Tibial nerve (tissue), 4 donors: ENCODE measurements at regions not wholly inside any gene's neighbourhood (a gene's known extent, or its start where the extent isn't known, plus 50 kb on each side); places are given as distances from the start of the nearest gene placed in this dataset.

Source experiments
- DNase-seq, 2 donors: peaks; one replicate each; pipeline ENCODE4 v3.0.0-alpha.2; 2019; ENCODE audit warnings: low spot score in 2 of 2
- H3K27ac ChIP-seq, 4 donors: fragments of 200-600 bp; sonication (generic) in 3 of 4; one replicate each; pipeline ENCODE4 v1.5.1; 2017 to 2019; ENCODE audit warnings: mild to moderate bottlenecking in 1 of 4
- H3K27me3 ChIP-seq, 2 donors: fragments of 200-600 bp; sonication (generic) in 1 of 2; one replicate each; pipeline versions ENCODE4 v1.5.1 to v1.6.0; 2017 to 2019
- H3K36me3 ChIP-seq, 3 donors: fragments of 200-600 bp; sonication (generic); one replicate each; pipeline ENCODE4 v1.5.1; 2018 to 2019
- H3K4me1 ChIP-seq, 4 donors: fragments of 200-600 bp; sonication (generic) in 3 of 4; one replicate each; pipeline ENCODE4 v1.5.1; 2017 to 2019
- H3K4me3 ChIP-seq, 4 donors: fragments of 200-600 bp; sonication (generic) in 3 of 4; one replicate each; pipeline ENCODE4 v1.5.1; 2017 to 2019; ENCODE audit warnings: mild to moderate bottlenecking in 1 of 4, moderate library complexity in 1 of 4
- H3K9me3 ChIP-seq, 4 donors: fragments of 200-600 bp; sonication (generic) in 3 of 4; one replicate each; pipeline ENCODE4 v1.5.1; 2017 to 2019
- EP300 ChIP-seq, 2 donors: sonication (generic); formaldehyde crosslinking; IDR thresholded peaks; one replicate each; pipeline ENCODE4 v1.6.1; 2017; ENCODE audit warnings: antibody characterized with exemption in 2 of 2, mild to moderate bottlenecking in 1 of 2
- POLR2A ChIP-seq, 2 donors: fragments of 450-650 bp; IDR thresholded peaks; one replicate each; pipeline ENCODE4 v1.6.1; 2017; ENCODE audit warnings: antibody characterized with exemption in 2 of 2, mild to moderate bottlenecking in 2 of 2, moderate library complexity in 2 of 2
- WGBS, 2 donors: methylation state at CpG; one replicate each; pipeline ENCODE4 v1.1.5; 2018; 5-methylcytosine and 5-hydroxymethylcytosine counted together
- TF ChIP-seq, protein P1 (sequence below), 5 experiments: fragments of 200-600 bp in 3 of 5; fragments of 450-650 bp in 2 of 5; sonication (generic) in 3 of 5; IDR thresholded peaks; one replicate each; pipeline ENCODE4 v1.5.1; 2016 to 2019; ENCODE audit warnings: antibody characterized with exemption in 5 of 5, mild to moderate bottlenecking in 3 of 5, moderate library complexity in 2 of 5

GRCh38 chr3:104461431-104461830 is 905.3 kb upstream of the ALCAM start:
- Histone ChIP-seq H3K36me3 (no peaks in the 10 kb centered on the region), H3K4me3 (no peak overlapping the region), H3K27ac (no peak overlapping the region), H3K9me3 (no peaks in the 10 kb centered on the region), H3K4me1 (peaks cover 0 to 15% (median 2%) of the 10 kb centered on the region in 4 donors), H3K27me3 (no peaks in the 10 kb centered on the region)
- TF ChIP-seq, protein P1, sequence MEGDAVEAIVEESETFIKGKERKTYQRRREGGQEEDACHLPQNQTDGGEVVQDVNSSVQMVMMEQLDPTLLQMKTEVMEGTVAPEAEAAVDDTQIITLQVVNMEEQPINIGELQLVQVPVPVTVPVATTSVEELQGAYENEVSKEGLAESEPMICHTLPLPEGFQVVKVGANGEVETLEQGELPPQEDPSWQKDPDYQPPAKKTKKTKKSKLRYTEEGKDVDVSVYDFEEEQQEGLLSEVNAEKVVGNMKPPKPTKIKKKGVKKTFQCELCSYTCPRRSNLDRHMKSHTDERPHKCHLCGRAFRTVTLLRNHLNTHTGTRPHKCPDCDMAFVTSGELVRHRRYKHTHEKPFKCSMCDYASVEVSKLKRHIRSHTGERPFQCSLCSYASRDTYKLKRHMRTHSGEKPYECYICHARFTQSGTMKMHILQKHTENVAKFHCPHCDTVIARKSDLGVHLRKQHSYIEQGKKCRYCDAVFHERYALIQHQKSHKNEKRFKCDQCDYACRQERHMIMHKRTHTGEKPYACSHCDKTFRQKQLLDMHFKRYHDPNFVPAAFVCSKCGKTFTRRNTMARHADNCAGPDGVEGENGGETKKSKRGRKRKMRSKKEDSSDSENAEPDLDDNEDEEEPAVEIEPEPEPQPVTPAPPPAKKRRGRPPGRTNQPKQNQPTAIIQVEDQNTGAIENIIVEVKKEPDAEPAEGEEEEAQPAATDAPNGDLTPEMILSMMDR (IDR thresholded peaks at IDR 0.05), result no peak
- TF ChIP-seq POLR2A (IDR thresholded peaks at IDR 0.05) (no peak), EP300 (IDR thresholded peaks at IDR 0.05) (no peak)
- no peak for DNase-seq
- WGBS, 2 donors, result 89 to 90% methylated on average over 1 of the region's 1 CpG

- no peaks in the 10 kb centered on the region for H3K27me3 ChIP-seq
- H3K36me3 ChIP-seq, result no peaks in the 10 kb centered on the region
- no peak overlapping the region for H3K4me3 ChIP-seq
- DNase-seq, result no peak
- WGBS, 2 donors, result 79 to 80% methylated on average over 3 of the region's 3 CpGs
- H3K27ac ChIP-seq, result no peak overlapping the region
- no peak for TF ChIP-seq EP300 (IDR thresholded peaks at IDR 0.05)
- no peak for TF ChIP-seq POLR2A (IDR thresholded peaks at IDR 0.05)
- H3K4me1 ChIP-seq, result no peaks in the 10 kb centered on the region
- peaks cover 0 to 30% (median 0%) of the 10 kb centered on the region in 4 donors for H3K9me3 ChIP-seq
These were observed 894.5 kb upstream of the ALCAM start for GRCh38 chr3:104472221-104472620.

GRCh38 chr3:104474011-104474410 is 892.7 kb upstream of the ALCAM start:
- no peaks in the 10 kb centered on the region for H3K27me3 ChIP-seq
- DNase-seq, result no peak
- H3K4me1 ChIP-seq, result no peaks in the 10 kb centered on the region
- H3K9me3 ChIP-seq, result peaks cover 0 to 30% (median 0%) of the 10 kb centered on the region in 4 donors
- H3K36me3 ChIP-seq, result no peaks in the 10 kb centered on the region
- WGBS, 2 donors, result 78 to 100% methylated on average over 1 of the region's 1 CpG
- H3K27ac ChIP-seq, result no peak overlapping the region
- no peak for TF ChIP-seq EP300 (IDR thresholded peaks at IDR 0.05)
- no peak for TF ChIP-seq POLR2A (IDR thresholded peaks at IDR 0.05)
- TF ChIP-seq, protein P1 (IDR thresholded peaks at IDR 0.05), result no peak
- no peak overlapping the region for H3K4me3 ChIP-seq

GRCh38 chr3:104503022-104503421 is 863.7 kb upstream of the ALCAM start:
- Histone ChIP-seq H3K4me3 (no peak overlapping the region), H3K9me3 (peaks cover 0 to 2% (median 0%) of the 10 kb centered on the region in 4 donors), H3K36me3 (no peaks in the 10 kb centered on the region), H3K4me1 (no peaks in the 10 kb centered on the region), H3K27me3 (no peaks in the 10 kb centered on the region), H3K27ac (no peak overlapping the region)
- no peak for DNase-seq
- WGBS, 2 donors, result 96 to 98% methylated on average over 24 of the region's 24 CpGs
- TF ChIP-seq, protein P1 (IDR thresholded peaks at IDR 0.05), result no peak
- no peak for TF ChIP-seq POLR2A (IDR thresholded peaks at IDR 0.05)
- no peak for TF ChIP-seq EP300 (IDR thresholded peaks at IDR 0.05)

DNA sequence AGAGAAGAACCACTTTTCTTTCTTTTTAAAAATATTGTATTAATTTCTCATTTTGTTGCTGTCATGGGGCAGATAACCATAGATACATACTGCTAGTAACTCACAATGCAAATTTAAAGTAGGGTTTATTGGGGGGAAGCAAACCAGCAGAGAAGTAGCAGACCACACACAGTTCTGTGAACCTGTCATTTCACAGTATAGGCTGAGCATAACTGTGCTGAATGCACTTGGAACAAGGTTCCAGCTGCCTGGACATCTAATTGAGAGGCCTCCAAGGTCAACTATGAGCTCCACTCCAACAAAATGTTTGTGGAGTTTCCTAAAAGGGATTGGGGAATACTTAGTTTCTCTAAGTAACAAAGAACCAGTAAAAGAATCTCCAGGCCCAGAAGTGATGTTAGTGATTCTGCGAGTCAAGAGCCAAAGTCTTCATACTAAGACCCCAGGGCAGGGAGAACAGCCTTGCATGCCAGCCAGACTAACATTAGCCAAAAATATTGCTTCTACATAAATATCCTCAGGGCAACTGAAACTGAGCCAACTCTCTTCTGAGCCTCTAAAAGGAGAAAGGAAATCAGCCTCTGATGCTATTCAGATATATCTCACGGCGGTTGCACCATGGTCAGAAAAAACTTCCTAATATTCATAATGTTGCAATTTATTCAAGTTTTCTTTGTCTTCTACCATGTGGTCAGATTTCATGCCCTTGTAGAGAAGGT is 856.4 kb upstream of the ALCAM start:
- H3K36me3 ChIP-seq, result no peaks in the 10 kb centered on the region
- H3K27ac ChIP-seq, result no peak overlapping the region
- no peak overlapping the region for H3K4me3 ChIP-seq
- TF ChIP-seq POLR2A (IDR thresholded peaks at IDR 0.05), result no peak
- TF ChIP-seq EP300 (IDR thresholded peaks at IDR 0.05), result no peak
- TF ChIP-seq, protein P1 (IDR thresholded peaks at IDR 0.05), result no peak
- H3K27me3 ChIP-seq, result no peaks in the 10 kb centered on the region
- peaks cover 0 to 7% (median 3%) of the 10 kb centered on the region in 4 donors for H3K9me3 ChIP-seq
- 37 to 43% methylated on average over 3 of the region's 3 CpGs for WGBS, 2 donors
- no peaks in the 10 kb centered on the region for H3K4me1 ChIP-seq
- no peak for DNase-seq
